ENCODE measurements at regions not wholly inside any gene's neighbourhood (a gene's known extent, or its start where the extent isn't known, plus 50 kb on each side); places are given as distances from the start of the nearest gene placed in this dataset.

DNA sequence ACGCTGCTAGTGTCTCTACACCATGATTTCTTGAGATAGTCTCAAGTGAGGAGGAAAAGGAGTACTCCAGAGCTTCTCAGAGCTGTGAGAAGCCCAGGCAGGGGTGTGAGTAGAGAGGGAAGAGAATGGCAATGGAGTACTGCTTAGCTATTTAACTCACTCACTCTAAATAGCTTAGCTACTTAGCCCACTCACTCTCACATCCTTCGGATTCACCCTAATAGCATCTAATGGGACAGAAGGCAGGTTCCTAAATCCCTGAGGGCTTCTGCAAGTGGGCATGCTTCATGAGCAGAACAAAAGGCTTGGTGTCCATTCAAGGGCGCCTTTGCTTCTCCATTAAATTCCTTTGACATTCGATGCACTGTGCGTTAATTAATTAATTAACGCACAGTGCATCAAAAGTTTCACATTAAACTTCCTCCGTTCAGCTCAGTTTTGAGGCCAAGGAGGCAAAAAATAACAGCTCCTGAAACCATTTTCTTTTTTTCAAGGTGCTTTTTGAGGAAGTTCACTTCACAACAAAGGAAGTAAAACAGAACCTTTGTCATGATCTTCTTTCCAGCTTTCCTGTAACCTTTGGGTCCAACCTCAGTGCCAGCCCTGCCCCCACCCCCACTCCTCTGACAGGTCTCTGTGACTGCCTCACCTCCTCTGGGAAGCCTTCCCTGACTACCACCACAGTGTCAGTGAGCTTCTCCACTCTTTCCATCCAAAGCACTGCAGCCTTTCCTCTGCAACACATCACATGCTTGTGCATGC is 294.0 kb downstream of the SEC61B start:
- no peak for TF ChIP-seq EZH2 (conservative IDR thresholded peaks at IDR 0.05; ENCODE audit: low read depth, low read length)
- TF ChIP-seq, protein P1, sequence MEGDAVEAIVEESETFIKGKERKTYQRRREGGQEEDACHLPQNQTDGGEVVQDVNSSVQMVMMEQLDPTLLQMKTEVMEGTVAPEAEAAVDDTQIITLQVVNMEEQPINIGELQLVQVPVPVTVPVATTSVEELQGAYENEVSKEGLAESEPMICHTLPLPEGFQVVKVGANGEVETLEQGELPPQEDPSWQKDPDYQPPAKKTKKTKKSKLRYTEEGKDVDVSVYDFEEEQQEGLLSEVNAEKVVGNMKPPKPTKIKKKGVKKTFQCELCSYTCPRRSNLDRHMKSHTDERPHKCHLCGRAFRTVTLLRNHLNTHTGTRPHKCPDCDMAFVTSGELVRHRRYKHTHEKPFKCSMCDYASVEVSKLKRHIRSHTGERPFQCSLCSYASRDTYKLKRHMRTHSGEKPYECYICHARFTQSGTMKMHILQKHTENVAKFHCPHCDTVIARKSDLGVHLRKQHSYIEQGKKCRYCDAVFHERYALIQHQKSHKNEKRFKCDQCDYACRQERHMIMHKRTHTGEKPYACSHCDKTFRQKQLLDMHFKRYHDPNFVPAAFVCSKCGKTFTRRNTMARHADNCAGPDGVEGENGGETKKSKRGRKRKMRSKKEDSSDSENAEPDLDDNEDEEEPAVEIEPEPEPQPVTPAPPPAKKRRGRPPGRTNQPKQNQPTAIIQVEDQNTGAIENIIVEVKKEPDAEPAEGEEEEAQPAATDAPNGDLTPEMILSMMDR (CRISPR knock-in tag; IDR thresholded peaks at IDR 0.05) = no peak
- TF ChIP-seq, protein P2, sequence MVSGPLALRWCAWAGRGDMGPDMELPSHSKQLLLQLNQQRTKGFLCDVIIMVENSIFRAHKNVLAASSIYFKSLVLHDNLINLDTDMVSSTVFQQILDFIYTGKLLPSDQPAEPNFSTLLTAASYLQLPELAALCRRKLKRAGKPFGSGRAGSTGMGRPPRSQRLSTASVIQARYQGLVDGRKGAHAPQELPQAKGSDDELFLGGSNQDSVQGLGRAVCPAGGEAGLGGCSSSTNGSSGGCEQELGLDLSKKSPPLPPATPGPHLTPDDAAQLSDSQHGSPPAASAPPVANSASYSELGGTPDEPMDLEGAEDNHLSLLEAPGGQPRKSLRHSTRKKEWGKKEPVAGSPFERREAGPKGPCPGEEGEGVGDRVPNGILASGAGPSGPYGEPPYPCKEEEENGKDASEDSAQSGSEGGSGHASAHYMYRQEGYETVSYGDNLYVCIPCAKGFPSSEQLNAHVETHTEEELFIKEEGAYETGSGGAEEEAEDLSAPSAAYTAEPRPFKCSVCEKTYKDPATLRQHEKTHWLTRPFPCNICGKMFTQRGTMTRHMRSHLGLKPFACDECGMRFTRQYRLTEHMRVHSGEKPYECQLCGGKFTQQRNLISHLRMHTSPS (CRISPR knock-in tag; IDR thresholded peaks at IDR 0.05; ENCODE audit: low read depth) = no peak
- no peak for TF ChIP-seq NFIC (IDR thresholded peaks at IDR 0.05; ENCODE audit: low read length)
- no peak for TF ChIP-seq HDAC6 (IDR thresholded peaks at IDR 0.05; ENCODE audit: low read depth, low read length)
